IMR-90 (cell line): ENCODE measurements at regions not wholly inside any gene's neighbourhood (a gene's known extent, or its start where the extent isn't known, plus 50 kb on each side); places are given as distances from the start of the nearest gene placed in this dataset.

Source experiments
- ATAC-seq: fragments of 200-7000 bp; cut with Tn5 transposase; 2 replicates; pipeline ENCODE4 v1.9.1; 2020; ENCODE audit warnings: low read depth, mild to moderate bottlenecking, moderate library complexity
- BruUV-seq: library from RNA; stranded (reverse); fragments of 400-500 nt; replicated peaks from 2 replicates; lab custom pipeline; 2021; lab: Mats Ljungman, UMichigan
- CTCF ChIA-PET: fragments of 300-600 bp; formaldehyde crosslinking; extraction: SDS; loops from one replicate; lab custom pipeline; 2021; ENCODE audit warnings: antibody characterized with exemption; lab: Yijun Ruan, JAX
- POLR2A ChIA-PET: fragments of 300-600 bp; sonication (Branson Sonifier 250); formaldehyde crosslinking; loops from one replicate; lab custom pipeline; 2022; ENCODE audit warnings: antibody characterized with exemption; ENCODE audit not compliant: unreplicated experiment; lab: Charles Lee
- DNase-seq: peaks from one replicate; pipeline ENCODE4 v3.0.0; 2013
- H2AFZ ChIP-seq: replicated peaks from 2 replicates; pipeline ENCODE3; 2013; ENCODE audit warnings: low read length, mild to moderate bottlenecking; ENCODE audit not compliant: poor library complexity
- H2AK5ac ChIP-seq: 2 replicates; pipeline ENCODE4 v1.6.1; 2013; ENCODE audit warnings: low read depth, low read length, inconsistent platforms
- H2AK9ac ChIP-seq: replicated peaks from 2 replicates; pipeline ENCODE3; 2013; ENCODE audit warnings: mild to moderate bottlenecking, low read depth, low read length, moderate library complexity; ENCODE audit not compliant: poor library complexity
- H2BK120ac ChIP-seq: 2 replicates; pipeline ENCODE4 v1.6.1; 2013; ENCODE audit warnings: low read depth, low read length, inconsistent platforms
- H2BK15ac ChIP-seq: 3 replicates; pipeline ENCODE4 v1.6.1; 2013; ENCODE audit warnings: low read depth, low read length, inconsistent platforms
- H2BK20ac ChIP-seq: 2 replicates; pipeline ENCODE4 v1.6.1; 2013; ENCODE audit warnings: low read depth, mild to moderate bottlenecking, inconsistent platforms, low read length, moderate library complexity
- H2BK5ac ChIP-seq: 2 replicates; pipeline ENCODE4 v1.6.1; 2013; ENCODE audit warnings: mild to moderate bottlenecking, low read depth, low read length, inconsistent platforms; ENCODE audit not compliant: poor library complexity, severe bottlenecking
- H3K14ac ChIP-seq: replicated peaks from 2 replicates; pipeline ENCODE4 v1.6.1; 2013; ENCODE audit warnings: low read depth, low read length, inconsistent platforms
- H3K18ac ChIP-seq: 2 replicates; pipeline ENCODE4 v1.6.1; 2013; ENCODE audit warnings: low read depth, low read length, control low read depth
- H3K23ac ChIP-seq: 2 replicates; pipeline ENCODE4 v1.6.1; 2013; ENCODE audit warnings: low read depth, low read length, inconsistent platforms
- H3K27ac ChIP-seq: 2 replicates; pipeline ENCODE4 v1.5.1; 2013; ENCODE audit warnings: mild to moderate bottlenecking, control low read depth, low read length; ENCODE audit not compliant: insufficient read depth
- H3K27me3 ChIP-seq: 2 replicates; pipeline ENCODE4 v1.6.1; 2013; ENCODE audit warnings: low read length; ENCODE audit not compliant: control insufficient read depth, insufficient read depth
- H3K36me3 ChIP-seq: 2 replicates; pipeline ENCODE4 v1.6.1; 2013; ENCODE audit warnings: low read length, mixed read lengths; ENCODE audit not compliant: control insufficient read depth, insufficient read depth
- H3K4ac ChIP-seq: 2 replicates; pipeline ENCODE4 v1.6.1; 2013; ENCODE audit warnings: low read depth, low read length, inconsistent platforms
- H3K4me1 ChIP-seq: 2 replicates; pipeline ENCODE4 v1.6.1; 2013; ENCODE audit warnings: low read length, mixed read lengths; ENCODE audit not compliant: control insufficient read depth, insufficient read depth
- H3K4me2 ChIP-seq: 2 replicates; pipeline ENCODE4 v1.6.1; 2013; ENCODE audit warnings: low read depth, mild to moderate bottlenecking, control low read depth, low read length, moderate library complexity
- H3K4me3 ChIP-seq: 2 replicates; pipeline ENCODE4 v1.5.1; 2013; ENCODE audit warnings: low read depth, mild to moderate bottlenecking, control low read depth, low read length, moderate library complexity; ENCODE audit not compliant: insufficient read depth
- H3K56ac ChIP-seq: 2 replicates; pipeline ENCODE4 v1.6.1; 2013; ENCODE audit warnings: low read length, inconsistent platforms; ENCODE audit not compliant: insufficient read depth; ENCODE audit errors: extremely low read depth
- H3K79me1 ChIP-seq, 2 experiments: 2 replicates each; pipeline ENCODE4 v1.6.1; 2013; ENCODE audit warnings: low read length in 2 of 2, inconsistent platforms in 1 of 2, low read depth in 1 of 2
- H3K9ac ChIP-seq: 2 replicates; pipeline ENCODE4 v1.6.1; 2013; ENCODE audit warnings: low read depth, low read length, control low read depth
- H3K9me1 ChIP-seq: 2 replicates; pipeline ENCODE4 v1.6.1; 2013; ENCODE audit warnings: low read length, inconsistent platforms; ENCODE audit not compliant: insufficient read depth
- H3K9me3 ChIP-seq: 2 replicates; pipeline ENCODE4 v1.6.1; 2013; ENCODE audit warnings: low read length; ENCODE audit not compliant: control insufficient read depth, insufficient read depth
- H4K20me1 ChIP-seq: 2 replicates; pipeline ENCODE4 v1.6.1; 2013; ENCODE audit warnings: low read length, inconsistent platforms; ENCODE audit not compliant: insufficient read depth
- H4K5ac ChIP-seq: 2 replicates; pipeline ENCODE4 v1.6.1; 2013; ENCODE audit warnings: mild to moderate bottlenecking, low read depth, low read length, control low read depth
- H4K8ac ChIP-seq, 2 experiments: 2 replicates each; pipeline ENCODE4 v1.6.1; 2013; ENCODE audit warnings: low read depth in 2 of 2, low read length in 2 of 2, control low read depth in 1 of 2, inconsistent platforms in 1 of 2
- H4K91ac ChIP-seq: 2 replicates; pipeline ENCODE4 v1.6.1; 2013; ENCODE audit warnings: low read depth, low read length, inconsistent platforms; ENCODE audit not compliant: insufficient read depth
- BHLHE40 ChIP-seq: fragments of 150-350 bp; IDR thresholded peaks from 2 replicates; pipeline ENCODE4 v1.6.1; 2016; ENCODE audit warnings: mild to moderate bottlenecking, low read depth, low read length
- CEBPB ChIP-seq: IDR thresholded peaks from 2 replicates; pipeline ENCODE4 v1.6.1; 2012; ENCODE audit warnings: low read depth, low read length, improper control_type of control experiment
- CHD1 ChIP-seq: IDR thresholded peaks from 2 replicates; pipeline ENCODE4 v1.6.1; 2012; ENCODE audit warnings: low read depth, low read length, improper control_type of control experiment
- ELK1 ChIP-seq: fragments of 150-350 bp; IDR thresholded peaks from 2 replicates; pipeline ENCODE4 v1.6.1; 2016; ENCODE audit warnings: low read depth, mild to moderate bottlenecking, low read length, moderate library complexity, borderline replicate concordance
- FOS ChIP-seq: fragments of 150-350 bp; IDR thresholded peaks from 2 replicates; pipeline ENCODE4 v1.6.1; 2016; ENCODE audit warnings: low read depth, low read length
- MAFK ChIP-seq: IDR thresholded peaks from 2 replicates; pipeline ENCODE4 v1.6.1; 2012; ENCODE audit warnings: low read depth, low read length, improper control_type of control experiment
- MAZ ChIP-seq: IDR thresholded peaks from 2 replicates; pipeline ENCODE4 v1.6.1; 2012; ENCODE audit warnings: low read depth, mild to moderate bottlenecking, low read length, improper control_type of control experiment, moderate library complexity, borderline replicate concordance
- MXI1 ChIP-seq: IDR thresholded peaks from 2 replicates; pipeline ENCODE4 v1.6.1; 2012; ENCODE audit warnings: low read depth, mild to moderate bottlenecking, low read length, moderate library complexity, borderline replicate concordance
- NFE2L2 ChIP-seq: fragments of 150-350 bp; IDR thresholded peaks from 2 replicates; pipeline ENCODE4 v1.6.1; 2016; ENCODE audit warnings: low read depth, mild to moderate bottlenecking, low read length
- POLR2A ChIP-seq: IDR thresholded peaks from 2 replicates; pipeline ENCODE4 v1.6.1; 2012; ENCODE audit warnings: mild to moderate bottlenecking, low read depth, low read length
- RAD21 ChIP-seq: IDR thresholded peaks from 2 replicates; pipeline ENCODE4 v1.6.1; 2012; ENCODE audit warnings: low read length, improper control_type of control experiment
- RCOR1 ChIP-seq: IDR thresholded peaks from 2 replicates; pipeline ENCODE4 v1.6.1; 2012; ENCODE audit warnings: mild to moderate bottlenecking, low read length, improper control_type of control experiment; ENCODE audit not compliant: insufficient replicate concordance
- RFX5 ChIP-seq: IDR thresholded peaks from 2 replicates; pipeline ENCODE4 v1.8.0; 2012; ENCODE audit warnings: low read depth, mild to moderate bottlenecking, low read length, moderate library complexity
- SMC3 ChIP-seq: fragments of 150-350 bp; IDR thresholded peaks from 2 replicates; pipeline ENCODE4 v1.6.1; 2016; ENCODE audit warnings: low read depth, mild to moderate bottlenecking, antibody characterized with exemption, low read length, moderate library complexity
- USF2 ChIP-seq: fragments of 150-350 bp; IDR thresholded peaks from 2 replicates; pipeline ENCODE4 v1.6.1; 2017; ENCODE audit warnings: mild to moderate bottlenecking, antibody characterized with exemption, low read length, low read depth
- WGBS, 2 experiments: methylation state at CpG; one replicate each; pipeline versions ENCODE4 v1.1.5 to v1.1.7; 2013; ENCODE audit warnings: missing lambda C conversion rate in 2 of 2; ENCODE audit not compliant: insufficient read length in 1 of 2; ENCODE audit errors: extremely low coverage in 2 of 2; 5-methylcytosine and 5-hydroxymethylcytosine counted together
- dilution Hi-C: fragments of 300-500 bp; cut with HindIII; formaldehyde crosslinking; loops from one replicate; pipeline ENCODE4 v1.14.3; 2018; ENCODE audit warnings: low sequenced_read_pairs; ENCODE audit not compliant: unreplicated experiment
- in situ Hi-C: fragments of 300-500 bp; cut with MboI; formaldehyde crosslinking; loops from 3 replicates; pipeline ENCODE4 v1.14.3; 2019; ENCODE audit warnings: low sequenced_read_pairs, inconsistent platforms, mixed read lengths
- intact Hi-C: fragments of 100-400 bp; cut with micrococcal nuclease; formaldehyde crosslinking; loops from 2 replicates; pipeline ENCODE4 v1.10.0; 2022
- TF ChIP-seq, protein P1 (sequence below): conservative IDR thresholded peaks from 2 replicates; pipeline ENCODE4 v1.5.1; 2012; ENCODE audit warnings: mild to moderate bottlenecking, low read depth, low read length, improper control_type of control experiment

GRCh38 chr2:239666855-239667376 is 266.1 kb upstream of the HDAC4 start:
- Histone ChIP-seq H3K9me1 (no peaks in the 10 kb centered on the region), H2AK9ac (no peak overlapping the region), H3K9me3 (peaks cover 6% of the 10 kb centered on the region), H3K79me1 (no peaks in the 10 kb centered on the region), H3K9ac (no peak overlapping the region), H3K27me3 (no peaks in the 10 kb centered on the region; the same call in 1 of the 2 replicates), H2AK5ac (no peak overlapping the region), H3K4me1 (no peaks in the 10 kb centered on the region), H2BK15ac (no peak overlapping the region), H2BK5ac (no peak overlapping the region), H2AFZ (no peak overlapping the region), H4K8ac (no peak overlapping the region), H3K36me3 (no peaks in the 10 kb centered on the region), H3K4me3 (no peak overlapping the region), H4K91ac (no peak overlapping the region), H2BK20ac (no peak overlapping the region), H4K20me1 (no peaks in the 10 kb centered on the region), H3K14ac (no peak overlapping the region), H4K5ac (no peak overlapping the region), H2BK120ac (no peak overlapping the region), H3K4ac (no peak overlapping the region), H3K56ac (no peak overlapping the region), H3K23ac (no peak overlapping the region), H3K18ac (no peak overlapping the region), H3K27ac (no peak overlapping the region), H3K4me2 (no peak overlapping the region)
- DNase-seq (no peak), ATAC-seq (no peak)
- dilution Hi-C loops (no loop called here), in situ Hi-C loops (no loop called here), intact Hi-C loops (no loop called here)
- BruUV-seq, result no TSS peak
- no CpG with 5 or more reads among the region's 11 CpGs for WGBS, 2 experiments
- CTCF ChIA-PET, result no interaction called here
- POLR2A ChIA-PET, result no interaction called here
- no peak for TF ChIP-seq FOS
- no peak for TF ChIP-seq CHD1
- TF ChIP-seq MAFK, result no peak
- no peak for TF ChIP-seq RAD21
- no peak for TF ChIP-seq MXI1
- TF ChIP-seq NFE2L2, result no peak
- no peak for TF ChIP-seq POLR2A
- no peak for TF ChIP-seq CEBPB
- TF ChIP-seq RCOR1, result no peak
- TF ChIP-seq MAZ, result no peak
- no peak for TF ChIP-seq RFX5
- no peak for TF ChIP-seq USF2
- TF ChIP-seq, protein P1, sequence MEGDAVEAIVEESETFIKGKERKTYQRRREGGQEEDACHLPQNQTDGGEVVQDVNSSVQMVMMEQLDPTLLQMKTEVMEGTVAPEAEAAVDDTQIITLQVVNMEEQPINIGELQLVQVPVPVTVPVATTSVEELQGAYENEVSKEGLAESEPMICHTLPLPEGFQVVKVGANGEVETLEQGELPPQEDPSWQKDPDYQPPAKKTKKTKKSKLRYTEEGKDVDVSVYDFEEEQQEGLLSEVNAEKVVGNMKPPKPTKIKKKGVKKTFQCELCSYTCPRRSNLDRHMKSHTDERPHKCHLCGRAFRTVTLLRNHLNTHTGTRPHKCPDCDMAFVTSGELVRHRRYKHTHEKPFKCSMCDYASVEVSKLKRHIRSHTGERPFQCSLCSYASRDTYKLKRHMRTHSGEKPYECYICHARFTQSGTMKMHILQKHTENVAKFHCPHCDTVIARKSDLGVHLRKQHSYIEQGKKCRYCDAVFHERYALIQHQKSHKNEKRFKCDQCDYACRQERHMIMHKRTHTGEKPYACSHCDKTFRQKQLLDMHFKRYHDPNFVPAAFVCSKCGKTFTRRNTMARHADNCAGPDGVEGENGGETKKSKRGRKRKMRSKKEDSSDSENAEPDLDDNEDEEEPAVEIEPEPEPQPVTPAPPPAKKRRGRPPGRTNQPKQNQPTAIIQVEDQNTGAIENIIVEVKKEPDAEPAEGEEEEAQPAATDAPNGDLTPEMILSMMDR, result no peak
- no peak for TF ChIP-seq ELK1
- TF ChIP-seq SMC3, result no peak
- no peak for TF ChIP-seq BHLHE40
